Naive thymus-derived CD8-positive, alpha-beta T cell (primary cell): ENCODE measurements at regions not wholly inside any gene's neighbourhood (a gene's known extent, or its start where the extent isn't known, plus 50 kb on each side); places are given as distances from the start of the nearest gene placed in this dataset.
"Not testable (repeated sequence)": the region's sequence is repeated elsewhere in the genome, so short reads cannot be mapped to it uniquely, and the experiment has no call there.

ENCODE experiments used
- ATAC-seq, 2 donors: fragments of 150-1000 bp; cut with Tn5 transposase in 1 of 2; sonication (Bioruptor Pico), chemical (Tn5 transposase) in 1 of 2; 1 replicate in 1 of 2; 2 replicates in 1 of 2; pipeline ENCODE4 v1.10.0; 2021; ENCODE audit warnings: mild to moderate bottlenecking in 2 of 2, moderate library complexity in 2 of 2
- POLR2A ChIA-PET: fragments of 350-600 bp; sonication (Branson Sonifier 250); formaldehyde crosslinking; loops from one replicate; lab custom pipeline; 2021; ENCODE audit warnings: antibody characterized with exemption; lab: Charles Lee
- DNase-seq, 10 donors: peaks; one replicate each; pipeline versions ENCODE4 v3.0.0 to v3.0.0-alpha.2; 2020 to 2022
- H3K27ac Mint-ChIP-seq, 10 donors: one replicate each; pipeline ENCODE4 v1.8.0; 2020 to 2022; ENCODE audit warnings: mild to moderate bottlenecking in 10 of 10, mixed read lengths in 10 of 10, moderate library complexity in 4 of 10, inconsistent platforms in 1 of 10
- H3K27me3 Mint-ChIP-seq, 5 donors: one replicate each; pipeline ENCODE4 v1.8.0; 2021 to 2022; ENCODE audit warnings: mixed read lengths in 5 of 5
- H3K36me3 Mint-ChIP-seq, 3 donors: one replicate each; pipeline ENCODE4 v1.8.0; 2020 to 2022; ENCODE audit warnings: mixed read lengths in 3 of 3, mild to moderate bottlenecking in 2 of 3, inconsistent platforms in 1 of 3
- H3K4me1 Mint-ChIP-seq, 4 donors: one replicate each; pipeline ENCODE4 v1.8.0; 2021 to 2022; ENCODE audit warnings: mixed read lengths in 4 of 4
- H3K4me3 Mint-ChIP-seq, 10 donors: one replicate each; pipeline ENCODE4 v1.8.0; 2020 to 2022; ENCODE audit warnings: mild to moderate bottlenecking in 10 of 10, mixed read lengths in 10 of 10, moderate library complexity in 6 of 10, inconsistent platforms in 1 of 10
- H3K9me3 Mint-ChIP-seq, 9 donors: one replicate each; pipeline ENCODE4 v1.8.0; 2020 to 2022; ENCODE audit warnings: mixed read lengths in 9 of 9, mild to moderate bottlenecking in 3 of 9, inconsistent platforms in 1 of 9, moderate library complexity in 1 of 9

GRCh38 chrX:26522501-26522900 is 306.5 kb downstream of the MAGEB5 start:
- Mint-ChIP-seq H3K4me3 (no peak overlapping the region), H3K4me1 (no peaks in the 10 kb centered on the region), H3K27ac (no peak overlapping the region), H3K9me3 (peaks cover 0 to 12% (median 0%) of the 10 kb centered on the region in 9 donors), H3K27me3 (no peaks in the 10 kb centered on the region), H3K36me3 (no peaks in the 10 kb centered on the region)
- no peak for DNase-seq
- ATAC-seq, result no peak
- POLR2A ChIA-PET, result no interaction called here

- H3K27me3 Mint-ChIP-seq, result no peaks in the 10 kb centered on the region
- H3K27ac Mint-ChIP-seq, result no peak overlapping the region
- no peak overlapping the region for H3K4me3 Mint-ChIP-seq
- ATAC-seq (no peak), DNase-seq (no peak)
- H3K4me1 Mint-ChIP-seq, result no peaks in the 10 kb centered on the region
- H3K36me3 Mint-ChIP-seq, result no peaks in the 10 kb centered on the region
- peaks cover 0 to 5% (median 0%) of the 10 kb centered on the region in 9 donors for H3K9me3 Mint-ChIP-seq
- POLR2A ChIA-PET, result no interaction called here
Observed at GRCh38 chrX:26511589-26512363, 295.8 kb downstream of the MAGEB5 start.

- H3K27me3 Mint-ChIP-seq, result no peaks in the 10 kb centered on the region
- H3K4me3 Mint-ChIP-seq, result no peak overlapping the region
- no peak for ATAC-seq
- H3K36me3 Mint-ChIP-seq, result peaks cover 0 to 5% (median 0%) of the 10 kb centered on the region in 3 donors
- no peak overlapping the region for H3K27ac Mint-ChIP-seq
- no peak for DNase-seq
- H3K4me1 Mint-ChIP-seq, result no peaks in the 10 kb centered on the region
- POLR2A ChIA-PET, result no interaction called here
- peaks cover 0 to 20% (median 4%) of the 10 kb centered on the region in 9 donors for H3K9me3 Mint-ChIP-seq
Observed at GRCh38 chrX:26470941-26471340, 255.0 kb downstream of the MAGEB5 start.

- H3K27ac Mint-ChIP-seq, result no peak overlapping the region
- H3K9me3 Mint-ChIP-seq, result peaks cover 0 to 30% (median 2%) of the 10 kb centered on the region in 9 donors
- ATAC-seq, result no peak
- no peak overlapping the region for H3K4me3 Mint-ChIP-seq
- POLR2A ChIA-PET, result no interaction called here
- no peaks in the 10 kb centered on the region for H3K27me3 Mint-ChIP-seq
- H3K4me1 Mint-ChIP-seq, result no peaks in the 10 kb centered on the region
- peaks cover 0 to 5% (median 0%) of the 10 kb centered on the region in 3 donors for H3K36me3 Mint-ChIP-seq
- DNase-seq, result no peak
Observed at GRCh38 chrX:26466387-26466786, 250.4 kb downstream of the MAGEB5 start.

GRCh38 chrX:26445288-26445687 is 229.3 kb downstream of the MAGEB5 start:
- no peak overlapping the region for H3K4me3 Mint-ChIP-seq
- H3K27ac Mint-ChIP-seq, result no peak overlapping the region
- POLR2A ChIA-PET, result no interaction called here
- ATAC-seq (no peak), DNase-seq (no peak)
- peaks cover 0 to 4% (median 0%) of the 10 kb centered on the region in 9 donors for H3K9me3 Mint-ChIP-seq
- H3K27me3 Mint-ChIP-seq, result no peaks in the 10 kb centered on the region
- H3K36me3 Mint-ChIP-seq, result no peaks in the 10 kb centered on the region
- H3K4me1 Mint-ChIP-seq, result no peaks in the 10 kb centered on the region

- H3K4me3 Mint-ChIP-seq, ATAC-seq, H3K27me3 Mint-ChIP-seq, H3K4me1 Mint-ChIP-seq, H3K36me3 Mint-ChIP-seq, H3K9me3 Mint-ChIP-seq, H3K27ac Mint-ChIP-seq, POLR2A ChIA-PET, DNase-seq: not testable (repeated sequence)
Observed at GRCh38 chrX:26444417-26444816, 228.4 kb downstream of the MAGEB5 start.

GRCh38 chrX:26442340-26442739 is 226.4 kb downstream of the MAGEB5 start:
- H3K9me3 Mint-ChIP-seq, result peaks cover 0 to 8% (median 0%) of the 10 kb centered on the region in 9 donors
- POLR2A ChIA-PET, result no interaction called here
- H3K27ac Mint-ChIP-seq, result no peak overlapping the region
- no peak overlapping the region for H3K4me3 Mint-ChIP-seq
- DNase-seq (no peak), ATAC-seq (no peak)
- no peaks in the 10 kb centered on the region for H3K27me3 Mint-ChIP-seq
- H3K4me1 Mint-ChIP-seq, result no peaks in the 10 kb centered on the region
- H3K36me3 Mint-ChIP-seq, result no peaks in the 10 kb centered on the region

GRCh38 chrX:26414534-26414933 is 198.6 kb downstream of the MAGEB5 start:
- ATAC-seq (no peak), DNase-seq (no peak)
- no peak overlapping the region for H3K4me3 Mint-ChIP-seq
- no peaks in the 10 kb centered on the region for H3K36me3 Mint-ChIP-seq
- peaks cover 0 to 26% (median 3%) of the 10 kb centered on the region in 9 donors for H3K9me3 Mint-ChIP-seq
- no peaks in the 10 kb centered on the region for H3K27me3 Mint-ChIP-seq
- POLR2A ChIA-PET, result no interaction called here
- H3K27ac Mint-ChIP-seq, result no peak overlapping the region
- H3K4me1 Mint-ChIP-seq, result no peaks in the 10 kb centered on the region

- ATAC-seq, result no peak
- no peaks in the 10 kb centered on the region for H3K36me3 Mint-ChIP-seq
- H3K27me3 Mint-ChIP-seq, result no peaks in the 10 kb centered on the region
- DNase-seq, result no peak
- H3K9me3 Mint-ChIP-seq, result peaks cover 0 to 9% (median 0%) of the 10 kb centered on the region in 9 donors
- POLR2A ChIA-PET, result no interaction called here
- no peak overlapping the region for H3K27ac Mint-ChIP-seq
- H3K4me3 Mint-ChIP-seq, result no peak overlapping the region
- H3K4me1 Mint-ChIP-seq, result no peaks in the 10 kb centered on the region
Observed at GRCh38 chrX:26411045-26411444, 195.1 kb downstream of the MAGEB5 start.

- ATAC-seq (no peak), DNase-seq (no peak)
- H3K36me3 Mint-ChIP-seq, result no peaks in the 10 kb centered on the region
- no peak overlapping the region for H3K27ac Mint-ChIP-seq
- H3K27me3 Mint-ChIP-seq, result no peaks in the 10 kb centered on the region
- H3K4me1 Mint-ChIP-seq, result no peaks in the 10 kb centered on the region
- no peak overlapping the region for H3K4me3 Mint-ChIP-seq
- peaks cover 0 to 9% (median 0%) of the 10 kb centered on the region in 9 donors for H3K9me3 Mint-ChIP-seq
- POLR2A ChIA-PET, result no interaction called here
Observed at GRCh38 chrX:26409636-26410035, 193.7 kb downstream of the MAGEB5 start.

GRCh38 chrX:26387906-26388305 is 171.9 kb downstream of the MAGEB5 start:
- Mint-ChIP-seq H3K27ac (no peak overlapping the region), H3K27me3 (no peaks in the 10 kb centered on the region), H3K4me1 (no peaks in the 10 kb centered on the region), H3K9me3 (peaks cover 0 to 3% (median 0%) of the 10 kb centered on the region in 9 donors), H3K36me3 (no peaks in the 10 kb centered on the region), H3K4me3 (no peak overlapping the region)
- ATAC-seq (no peak), DNase-seq (no peak)
- POLR2A ChIA-PET, result no interaction called here

- no peak overlapping the region for H3K27ac Mint-ChIP-seq
- no peaks in the 10 kb centered on the region for H3K27me3 Mint-ChIP-seq
- H3K36me3 Mint-ChIP-seq, result no peaks in the 10 kb centered on the region
- DNase-seq (no peak), ATAC-seq (no peak)
- no peak overlapping the region for H3K4me3 Mint-ChIP-seq
- H3K9me3 Mint-ChIP-seq, result peaks cover 0 to 16% (median 0%) of the 10 kb centered on the region in 9 donors
- no peaks in the 10 kb centered on the region for H3K4me1 Mint-ChIP-seq
- POLR2A ChIA-PET, result no interaction called here
Observed at GRCh38 chrX:26376037-26376708, 160.2 kb downstream of the MAGEB5 start.

- Mint-ChIP-seq H3K4me3 (no peak overlapping the region), H3K9me3 (peaks cover 0 to 24% (median 0%) of the 10 kb centered on the region in 9 donors), H3K27ac (no peak overlapping the region), H3K27me3 (no peaks in the 10 kb centered on the region), H3K4me1 (no peaks in the 10 kb centered on the region), H3K36me3 (no peaks in the 10 kb centered on the region)
- no peak for DNase-seq
- no peak for ATAC-seq
- POLR2A ChIA-PET, result no interaction called here
Observed at GRCh38 chrX:26375346-26375745, 159.4 kb downstream of the MAGEB5 start.
